ENCODE measurements at regions not wholly inside any gene's neighbourhood (a gene's known extent, or its start where the extent isn't known, plus 50 kb on each side); places are given as distances from the start of the nearest gene placed in this dataset.

DNA sequence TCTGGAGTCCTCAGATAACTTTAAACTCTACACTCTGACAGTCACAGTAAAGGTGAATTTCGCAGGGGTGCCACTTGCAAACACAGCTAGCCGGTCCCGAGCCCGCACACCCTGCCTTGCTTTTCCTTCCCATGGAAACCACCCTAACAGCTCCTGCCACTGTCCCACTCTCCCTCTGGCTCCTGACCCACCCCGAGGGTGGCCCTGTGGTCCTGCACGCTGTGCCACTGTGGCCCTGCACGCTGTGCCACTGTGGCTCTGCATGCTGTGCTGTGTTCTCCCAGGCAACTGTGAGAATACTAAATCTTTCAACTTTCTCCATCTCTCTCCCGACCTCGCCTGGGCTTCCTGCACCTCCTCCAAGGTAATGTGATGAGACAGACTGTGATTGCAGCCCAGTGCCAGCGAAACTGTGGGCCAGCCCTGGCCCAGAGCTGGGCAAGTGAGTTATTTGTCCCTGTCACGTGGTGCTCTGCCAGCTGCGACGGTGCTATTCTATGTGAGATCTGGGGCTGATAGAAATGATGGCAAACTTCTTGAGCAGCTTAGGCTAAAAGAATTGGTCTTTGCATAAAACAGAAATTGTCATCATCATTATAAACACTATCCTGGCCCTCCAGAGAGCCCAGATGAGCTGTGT is 63.4 kb upstream of the TARBP1 start:
- TF ChIP-seq, protein P1, sequence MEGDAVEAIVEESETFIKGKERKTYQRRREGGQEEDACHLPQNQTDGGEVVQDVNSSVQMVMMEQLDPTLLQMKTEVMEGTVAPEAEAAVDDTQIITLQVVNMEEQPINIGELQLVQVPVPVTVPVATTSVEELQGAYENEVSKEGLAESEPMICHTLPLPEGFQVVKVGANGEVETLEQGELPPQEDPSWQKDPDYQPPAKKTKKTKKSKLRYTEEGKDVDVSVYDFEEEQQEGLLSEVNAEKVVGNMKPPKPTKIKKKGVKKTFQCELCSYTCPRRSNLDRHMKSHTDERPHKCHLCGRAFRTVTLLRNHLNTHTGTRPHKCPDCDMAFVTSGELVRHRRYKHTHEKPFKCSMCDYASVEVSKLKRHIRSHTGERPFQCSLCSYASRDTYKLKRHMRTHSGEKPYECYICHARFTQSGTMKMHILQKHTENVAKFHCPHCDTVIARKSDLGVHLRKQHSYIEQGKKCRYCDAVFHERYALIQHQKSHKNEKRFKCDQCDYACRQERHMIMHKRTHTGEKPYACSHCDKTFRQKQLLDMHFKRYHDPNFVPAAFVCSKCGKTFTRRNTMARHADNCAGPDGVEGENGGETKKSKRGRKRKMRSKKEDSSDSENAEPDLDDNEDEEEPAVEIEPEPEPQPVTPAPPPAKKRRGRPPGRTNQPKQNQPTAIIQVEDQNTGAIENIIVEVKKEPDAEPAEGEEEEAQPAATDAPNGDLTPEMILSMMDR (IDR thresholded peaks at IDR 0.05) = no peak
- no peak for TF ChIP-seq EZH2 (IDR thresholded peaks at IDR 0.05; ENCODE audit: borderline replicate concordance, insufficient read depth, low read depth, low read length, poor library complexity, severe bottlenecking)
